Nucleus accumbens (tissue), 56 donors: ENCODE measurements at regions not wholly inside any gene's neighbourhood (a gene's known extent, or its start where the extent isn't known, plus 50 kb on each side); places are given as distances from the start of the nearest gene placed in this dataset.

Experiments
- DNase-seq, 56 donors: peaks; one replicate each; lab custom pipeline; 2025; lab: John Stamatoyannopoulos, UW

- DNase-seq: no peak
Measured at GRCh38 chr1:5416518-5416917, 575.7 kb downstream of the NPHP4 start.

DNA sequence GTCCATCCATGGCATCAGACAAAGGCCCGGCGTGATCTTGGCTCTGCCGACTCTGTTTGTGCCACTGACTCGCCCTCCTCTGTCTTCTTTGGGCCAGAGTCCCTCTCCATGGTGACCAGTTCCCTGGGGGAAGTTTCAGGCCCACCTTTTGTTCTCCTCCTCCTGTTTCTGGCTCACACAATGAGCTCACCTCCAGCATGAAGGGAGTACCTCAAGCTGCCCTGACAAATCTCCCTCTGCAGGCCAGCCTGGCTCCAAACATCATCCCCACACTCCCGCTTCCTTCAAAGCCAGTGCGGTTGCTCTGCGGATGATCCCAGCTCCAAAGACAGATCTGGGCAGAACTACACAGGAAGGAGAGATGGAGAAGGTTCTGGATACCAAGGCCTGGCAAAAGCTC, 576.6 kb downstream of the NPHP4 start:
- DNase-seq: no peak

DNA sequence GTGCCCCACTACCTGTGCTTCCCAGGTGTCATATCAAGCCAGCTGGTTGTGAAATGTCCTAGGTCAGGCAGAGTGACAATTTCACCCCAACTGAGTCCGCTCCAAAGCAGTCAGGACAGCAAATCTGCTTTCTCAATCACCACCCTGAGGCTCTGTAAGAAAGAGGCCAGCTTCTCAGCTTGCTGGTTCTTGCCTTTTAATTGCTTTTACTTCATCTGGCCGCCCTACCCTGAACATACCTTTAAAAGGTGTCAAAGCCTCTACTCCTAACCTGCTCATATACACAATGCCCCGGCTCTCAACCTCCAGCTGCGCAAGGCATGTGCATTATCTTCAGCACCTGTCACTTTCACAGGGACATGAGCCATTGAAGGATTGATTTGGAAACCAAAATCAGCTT, 581.6 kb downstream of the NPHP4 start:
- DNase-seq: no peak

GRCh38 chr1:5408401-5408800, 583.8 kb downstream of the NPHP4 start:
- DNase-seq: peak in 35 of 56 donors; percentile 4 to 56 (median 21)

DNA sequence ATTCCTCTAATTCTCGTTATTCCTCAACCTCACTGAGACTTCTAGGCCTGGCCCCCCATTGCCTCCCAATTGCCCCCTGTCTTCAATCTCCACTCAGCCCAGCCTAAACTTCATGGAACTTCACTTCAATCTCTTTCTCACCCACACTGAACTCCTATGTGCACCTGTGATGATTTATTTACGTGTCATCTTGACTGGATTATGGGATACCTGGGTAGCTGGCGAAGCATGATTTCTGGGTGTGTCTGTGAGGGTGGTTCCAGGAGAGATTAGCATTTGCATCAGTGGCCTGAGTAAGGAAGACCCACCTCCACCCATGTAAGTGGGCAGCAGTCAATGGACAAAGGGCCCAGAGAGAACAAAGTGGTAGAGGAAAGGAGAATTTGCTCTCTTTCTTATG, 587.0 kb downstream of the NPHP4 start:
- DNase-seq: no peak

DNA sequence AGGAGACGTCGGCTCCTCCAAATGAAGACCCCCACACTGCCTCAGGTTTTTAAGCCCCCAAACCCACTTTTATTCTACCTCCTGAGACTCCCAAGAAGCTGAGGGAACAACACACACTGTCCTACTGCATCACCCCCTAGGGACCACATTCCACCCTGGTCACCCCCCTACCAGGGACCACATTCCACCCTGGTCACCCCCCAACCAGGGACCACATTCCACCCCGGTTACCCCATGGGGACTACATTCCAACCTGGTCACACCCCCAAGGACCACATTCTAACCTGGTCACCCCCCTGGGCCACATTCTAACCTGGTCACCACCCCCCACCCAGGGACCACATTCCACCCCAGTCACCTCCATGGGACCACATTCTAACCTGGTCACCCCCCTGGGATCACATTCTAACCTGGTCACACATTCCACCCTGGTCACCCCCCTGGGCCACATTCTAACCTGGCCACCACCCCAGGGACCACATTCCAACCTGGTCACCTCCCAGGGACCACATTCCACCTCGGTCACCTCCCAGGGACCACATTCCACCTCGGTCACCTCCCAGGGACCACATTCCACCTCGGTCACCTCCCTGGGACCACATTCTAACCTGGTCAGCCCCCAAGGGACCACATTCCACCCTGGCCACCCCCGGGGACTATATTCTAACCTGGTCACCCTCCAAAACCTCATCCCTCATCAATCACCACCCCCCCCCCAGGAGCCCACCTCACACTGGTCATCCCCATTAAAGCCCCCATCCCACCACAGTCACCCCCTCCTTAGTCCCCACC, 587.6 kb downstream of the NPHP4 start:
- no peak for DNase-seq

GRCh38 chr1:5403935-5404334, 588.3 kb downstream of the NPHP4 start:
- DNase-seq: no peak

GRCh38 chr1:5402618-5403017, 589.6 kb downstream of the NPHP4 start:
- no peak for DNase-seq

DNA sequence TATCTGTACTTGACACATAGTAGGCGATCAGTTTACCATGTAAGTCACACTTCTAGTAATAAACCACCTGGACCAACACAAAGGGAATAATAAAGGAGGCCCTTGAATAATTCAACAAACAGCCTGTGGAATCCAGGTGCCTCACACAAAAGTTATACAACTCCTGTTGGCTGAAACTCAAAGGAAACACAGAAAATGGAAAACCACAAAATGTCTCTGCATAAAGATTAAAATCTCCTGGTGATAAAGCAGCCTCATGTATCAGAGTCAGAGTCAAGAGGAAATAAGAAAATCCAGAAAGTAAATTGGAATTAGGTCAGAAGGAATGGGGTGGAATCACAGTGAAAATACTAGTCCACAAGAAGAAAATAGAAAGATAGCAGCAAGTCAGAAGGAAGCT, 592.5 kb downstream of the NPHP4 start:
- DNase-seq: no peak

- DNase-seq: no peak
Measured at GRCh38 chr1:5396593-5396992, 595.6 kb downstream of the NPHP4 start.

- no peak for DNase-seq
Measured at GRCh38 chr1:5394111-5394510, 598.1 kb downstream of the NPHP4 start.

GRCh38 chr1:5393603-5394002, 598.6 kb downstream of the NPHP4 start:
- no peak for DNase-seq

DNA sequence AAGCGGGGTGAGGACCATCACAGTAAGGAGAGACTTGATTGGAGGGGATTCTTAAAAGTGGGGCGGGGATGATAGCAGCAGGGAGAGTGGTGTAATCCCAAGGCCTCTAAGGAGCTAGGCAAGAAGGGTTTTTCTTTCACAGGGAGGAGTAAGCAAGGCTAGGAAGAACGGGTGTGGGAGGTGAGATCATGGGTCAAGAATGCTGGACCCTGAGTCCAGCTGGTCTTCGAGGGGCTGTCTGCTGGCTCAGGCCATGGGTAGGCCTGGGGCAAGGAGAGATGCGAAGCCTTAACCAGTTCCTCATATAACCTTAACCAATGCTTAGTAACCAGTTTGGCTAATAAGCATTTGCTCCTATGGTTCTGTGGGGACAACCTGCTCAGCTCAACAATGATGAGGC, 599.1 kb downstream of the NPHP4 start:
- DNase-seq: no peak

DNA sequence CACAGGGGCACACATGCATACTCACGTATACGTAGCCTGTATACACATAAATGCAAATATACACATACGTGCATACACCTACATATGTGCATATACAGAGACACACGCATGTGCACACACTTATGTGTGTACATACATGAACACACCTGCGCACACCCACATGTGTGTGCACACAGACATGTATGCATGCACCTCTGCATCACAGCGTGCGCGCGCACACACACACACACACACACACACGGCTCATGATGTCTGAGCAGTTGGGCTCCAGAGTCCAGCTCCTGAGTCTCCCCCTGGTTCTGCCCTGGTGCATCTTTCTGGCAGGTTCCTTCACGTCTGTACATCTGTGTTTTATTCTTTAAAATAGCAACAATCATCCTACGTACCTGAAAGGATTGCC, 600.5 kb downstream of the NPHP4 start:
- no peak for DNase-seq

DNA sequence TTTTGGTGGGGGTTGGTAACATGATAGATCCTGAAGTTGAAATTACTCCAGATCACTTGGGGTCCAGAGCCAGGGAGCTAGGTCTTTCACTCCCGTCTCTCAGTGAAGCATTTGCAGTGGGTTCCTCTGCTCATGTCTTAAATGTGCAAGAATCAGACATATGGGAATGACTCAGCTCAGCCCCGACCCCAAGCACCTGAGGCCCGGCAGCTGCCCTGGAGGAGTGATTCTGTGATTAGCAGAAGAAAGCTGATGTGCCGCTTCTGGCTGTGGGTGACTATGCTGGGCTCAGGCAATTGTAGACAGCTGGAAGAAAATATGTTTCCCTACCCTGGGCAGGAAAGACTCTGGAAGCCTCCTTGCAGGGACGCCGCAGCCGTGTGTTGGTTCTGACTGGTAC, 601.7 kb downstream of the NPHP4 start:
- DNase-seq: no peak

- DNase-seq: no peak
Measured at GRCh38 chr1:5389101-5389885, 602.9 kb downstream of the NPHP4 start.

DNA sequence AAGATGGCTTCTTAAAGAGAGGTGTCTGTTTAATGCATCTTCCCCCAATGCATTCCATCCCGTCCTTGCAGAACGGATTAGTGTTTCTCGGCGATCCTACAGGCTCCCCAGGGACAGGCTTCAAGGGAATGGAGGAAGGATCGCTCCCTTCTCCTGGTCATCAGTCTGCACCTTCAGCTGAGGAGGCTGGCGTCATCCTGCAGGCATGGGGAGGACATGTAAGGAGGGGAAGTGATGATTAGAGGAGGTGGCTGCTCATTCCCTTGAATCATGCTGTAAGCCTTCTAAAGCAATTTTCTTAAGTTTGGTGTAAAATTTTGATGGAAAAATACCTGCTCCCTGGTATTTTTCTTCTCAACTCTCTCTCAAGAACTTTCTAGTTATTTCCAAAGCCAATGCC, 603.6 kb downstream of the NPHP4 start:
- DNase-seq: no peak

GRCh38 chr1:5386371-5386770, 605.9 kb downstream of the NPHP4 start:
- DNase-seq: no peak

GRCh38 chr1:5385956-5386355, 606.3 kb downstream of the NPHP4 start:
- no peak for DNase-seq

DNA sequence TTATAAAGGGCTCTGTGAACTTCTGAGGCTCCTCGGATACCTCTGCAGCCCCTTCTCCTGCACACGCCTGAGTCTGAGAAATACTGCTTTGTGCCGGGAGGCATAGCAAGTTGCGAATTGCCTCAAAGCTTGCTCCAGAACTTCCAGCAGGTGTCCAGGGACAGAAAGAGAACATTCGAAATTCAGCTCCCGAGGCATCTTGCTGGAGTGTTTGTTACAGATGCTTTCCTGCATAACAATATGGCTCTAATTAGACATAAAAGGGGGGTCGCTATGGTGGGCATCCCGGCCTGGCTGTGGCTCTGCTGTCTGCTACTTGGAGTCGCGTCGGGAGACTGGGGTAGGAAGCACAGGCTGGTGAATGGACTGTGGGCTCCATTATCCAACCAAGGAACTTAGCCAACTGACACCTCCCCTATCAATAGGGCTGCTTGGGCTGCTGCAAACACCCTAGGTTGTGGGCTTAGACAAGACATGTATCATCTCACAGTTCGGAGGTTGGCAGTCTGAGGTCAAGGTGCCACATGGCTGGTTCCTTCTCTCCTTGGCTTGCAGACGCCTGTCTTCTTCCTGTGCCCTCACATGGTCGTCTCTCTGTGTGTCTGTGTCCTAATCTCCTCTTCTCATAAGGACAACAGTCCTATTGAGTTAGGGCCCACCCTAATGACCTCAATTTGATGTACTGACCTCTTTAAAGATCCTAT, 607.0 kb downstream of the NPHP4 start:
- DNase-seq: no peak

DNA sequence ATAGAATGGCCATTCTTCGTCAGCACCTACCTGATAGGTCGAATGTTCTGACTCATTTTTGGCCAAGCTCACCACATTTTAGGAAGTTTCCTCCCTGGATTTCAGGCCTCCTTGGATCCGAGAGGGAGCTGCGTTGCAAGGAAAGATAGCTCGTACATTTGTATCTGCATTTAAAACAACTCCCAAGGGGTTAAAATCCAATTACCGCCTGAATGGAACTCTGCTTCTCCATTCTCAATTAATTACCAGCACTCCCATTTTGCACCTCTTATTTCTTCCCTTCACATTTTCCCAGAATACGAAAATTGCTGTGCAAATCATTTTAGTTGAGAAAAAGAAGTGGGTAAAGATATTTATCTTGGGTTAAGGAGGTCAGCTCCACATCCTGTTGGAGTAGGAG, 610.7 kb downstream of the NPHP4 start:
- DNase-seq: no peak
